ENCODE measurements at regions not wholly inside any gene's neighbourhood (a gene's known extent, or its start where the extent isn't known, plus 50 kb on each side); places are given as distances from the start of the nearest gene placed in this dataset.

GRCh38 chr2:45192991-45193390, 183.7 kb upstream of the SIX2 start:
- TF ChIP-seq CTCF (IDR thresholded peaks at IDR 0.05) (no peak), POLR2A (IDR thresholded peaks at IDR 0.05) (no peak), POLR2AphosphoS5 (IDR thresholded peaks at IDR 0.05) (no peak)

Measured in breast epithelium (tissue), 3 donors.